Islet of Langerhans (tissue), 1 donor: ENCODE measurements at regions not wholly inside any gene's neighbourhood (a gene's known extent, or its start where the extent isn't known, plus 50 kb on each side); places are given as distances from the start of the nearest gene placed in this dataset.
A peak's percentile ranks its signal among the peaks of the same experiment; 100 is the strongest.
"Not testable (repeated sequence)": the region's sequence is repeated elsewhere in the genome, so short reads cannot be mapped to it uniquely, and the experiment has no call there.

Experiments
- FAIRE-seq: peaks from one replicate; lab custom pipeline; 2011; peaks lifted over from hg19 to GRCh38; lab: Jason Lieb, UNC

GRCh38 chr11:21930408-21930807 lies 262.5 kb upstream of the ANO5 start:
- no peak for FAIRE-seq

DNA sequence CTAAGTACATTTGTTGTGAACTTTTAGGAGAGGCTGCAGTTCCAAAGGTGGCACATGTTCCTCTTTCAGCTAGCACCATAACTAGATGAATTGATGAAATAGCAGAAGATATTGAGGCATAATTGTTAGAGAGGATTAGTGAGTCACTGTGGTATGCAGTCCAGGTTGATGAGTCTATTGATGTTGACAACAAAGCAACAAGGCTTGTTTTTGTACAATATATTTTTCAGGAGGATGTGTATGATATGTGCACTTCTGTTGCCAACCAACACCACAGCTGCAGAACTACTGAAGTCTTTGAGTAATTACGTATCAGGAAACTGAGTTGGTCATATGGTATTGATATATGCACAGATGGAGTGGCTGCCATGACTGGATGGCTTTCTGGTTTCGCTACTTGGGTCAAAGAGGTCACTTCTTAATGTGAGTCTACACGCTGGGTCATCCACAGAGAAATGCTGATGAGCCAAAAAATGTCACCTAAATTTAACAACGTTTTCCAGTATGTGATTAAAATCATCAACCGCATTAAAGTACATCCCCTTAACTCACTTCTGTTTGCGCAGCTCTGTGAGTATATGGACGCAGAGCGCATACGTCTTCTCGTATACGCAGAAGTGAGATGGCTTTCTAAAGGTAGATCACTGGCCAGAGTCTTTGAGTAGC lies 261.3 kb upstream of the ANO5 start:
- FAIRE-seq = no peak

DNA sequence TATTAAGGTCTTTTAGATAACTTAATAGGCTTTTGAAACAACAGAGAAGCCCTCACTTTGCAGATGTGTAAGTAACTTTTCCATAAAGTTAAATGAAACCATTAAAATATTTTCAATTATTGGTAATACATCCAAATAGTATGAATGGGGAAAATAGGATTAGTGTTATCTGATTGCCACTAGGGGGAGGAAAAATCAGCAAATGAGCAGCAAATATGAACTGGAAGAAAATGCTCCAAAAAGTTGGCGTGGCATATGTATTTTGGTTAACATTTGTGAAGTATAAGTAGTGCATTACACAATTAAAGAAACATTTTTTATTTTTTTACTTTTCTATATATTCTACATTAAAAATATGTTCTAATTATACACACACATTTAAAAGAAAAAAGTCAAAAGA lies 259.8 kb upstream of the ANO5 start:
- peak; percentile 36 for FAIRE-seq

- no peak for FAIRE-seq
These were observed 248.3 kb upstream of the ANO5 start for GRCh38 chr11:21944577-21944976.

GRCh38 chr11:21948876-21949275 lies 244.0 kb upstream of the ANO5 start:
- FAIRE-seq = no peak

- FAIRE-seq = no peak
These were observed 243.0 kb upstream of the ANO5 start for GRCh38 chr11:21949763-21950413.

DNA sequence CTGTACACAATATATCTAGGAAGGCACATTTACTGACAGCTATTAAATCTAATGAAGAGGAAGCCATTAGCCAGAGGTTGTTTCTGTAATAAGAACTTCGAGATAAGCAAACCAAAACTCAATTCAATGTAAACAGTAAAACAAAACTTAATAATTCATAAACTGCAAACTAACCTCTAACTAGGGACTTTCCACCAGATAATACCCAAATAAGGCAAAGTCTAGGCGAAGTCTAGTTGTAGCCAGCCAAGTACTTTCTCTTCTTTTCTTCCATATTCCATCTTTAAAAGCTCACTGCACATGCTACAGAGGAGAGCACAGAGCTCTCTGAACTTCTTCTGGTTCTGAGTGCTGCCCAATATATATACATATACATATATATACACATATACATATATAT lies 229.9 kb upstream of the ANO5 start:
- FAIRE-seq = no peak

GRCh38 chr11:21965221-21965620 lies 227.7 kb upstream of the ANO5 start:
- no peak for FAIRE-seq

- no peak for FAIRE-seq
These were observed 224.2 kb upstream of the ANO5 start for GRCh38 chr11:21968702-21969101.

- no peak for FAIRE-seq
These were observed 223.0 kb upstream of the ANO5 start for GRCh38 chr11:21969841-21970240.

DNA sequence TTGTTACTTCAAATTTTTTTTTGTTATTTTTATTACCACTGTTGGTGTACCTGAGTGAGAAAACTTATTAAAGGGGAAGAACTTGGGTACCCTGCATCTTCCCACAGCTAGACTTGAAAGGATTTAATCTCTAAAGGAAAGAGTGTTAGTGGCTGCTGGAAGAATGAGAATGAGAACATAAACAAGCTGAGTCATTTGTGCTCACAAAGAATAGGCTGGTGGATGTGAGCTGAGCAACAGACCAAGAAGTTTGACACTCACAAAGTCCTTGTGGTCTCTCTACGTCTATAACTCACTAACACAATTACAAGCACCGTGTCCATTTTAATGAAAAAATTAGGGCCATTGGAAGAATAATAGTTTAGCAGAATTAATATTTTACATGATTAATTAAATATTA lies 217.6 kb upstream of the ANO5 start:
- no peak for FAIRE-seq

DNA sequence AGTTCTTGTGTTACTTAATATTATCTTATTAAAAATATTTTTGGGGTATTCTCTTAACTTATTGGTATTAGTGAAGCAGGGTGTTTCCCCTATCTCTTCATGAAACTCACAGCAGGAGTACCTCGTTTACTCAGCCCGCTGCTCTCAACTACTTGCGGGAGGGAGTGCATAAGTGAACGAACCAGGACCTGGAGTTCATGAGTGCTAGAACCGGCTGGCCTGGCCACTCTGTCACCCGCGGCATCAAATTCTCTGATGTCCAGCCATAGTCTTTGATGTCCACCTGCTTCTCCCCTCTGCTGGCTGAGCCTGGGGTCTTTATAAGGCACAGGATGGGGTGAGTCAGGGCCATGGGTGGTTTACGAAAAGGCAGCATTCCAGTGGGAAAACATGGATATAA lies 216.7 kb upstream of the ANO5 start:
- no peak for FAIRE-seq

DNA sequence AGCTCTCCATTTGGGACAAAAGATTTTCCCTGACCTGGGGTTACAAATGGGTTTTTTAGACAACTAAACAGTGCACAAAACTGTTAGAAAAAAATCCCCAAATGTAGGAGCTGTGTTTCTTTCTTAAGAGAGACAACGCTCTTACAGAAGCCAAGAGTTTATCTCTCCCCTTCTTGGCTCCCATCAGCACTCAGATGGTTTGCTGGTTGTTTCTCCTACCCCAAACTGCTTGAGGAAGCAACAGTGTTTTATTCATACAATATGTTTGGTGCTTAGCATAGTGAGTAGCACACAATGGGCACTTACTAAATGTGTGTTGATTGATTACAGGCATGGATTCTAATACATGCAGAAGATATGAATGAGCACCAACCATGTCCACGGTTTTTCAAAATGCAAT lies 209.5 kb upstream of the ANO5 start:
- FAIRE-seq = no peak

DNA sequence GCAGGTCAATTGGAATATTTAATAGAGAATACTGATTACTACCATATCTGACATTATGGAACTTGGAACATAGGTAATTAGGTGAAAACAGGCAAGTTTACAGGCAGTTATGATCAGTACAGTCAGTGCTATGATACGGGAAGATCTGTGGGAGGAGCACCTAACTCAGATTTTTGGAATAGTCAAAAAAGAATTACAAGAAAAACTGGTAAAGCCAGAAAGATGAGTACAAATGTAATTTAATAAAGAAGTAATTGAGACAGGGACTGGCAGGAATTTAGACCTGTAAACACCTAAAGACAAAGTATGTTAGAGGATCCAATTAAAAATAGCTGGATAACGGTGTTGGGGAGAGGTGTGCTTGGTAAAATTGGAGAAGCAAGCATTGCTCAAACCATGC lies 206.5 kb upstream of the ANO5 start:
- no peak for FAIRE-seq

GRCh38 chr11:21987261-21987660 lies 205.6 kb upstream of the ANO5 start:
- no peak for FAIRE-seq

DNA sequence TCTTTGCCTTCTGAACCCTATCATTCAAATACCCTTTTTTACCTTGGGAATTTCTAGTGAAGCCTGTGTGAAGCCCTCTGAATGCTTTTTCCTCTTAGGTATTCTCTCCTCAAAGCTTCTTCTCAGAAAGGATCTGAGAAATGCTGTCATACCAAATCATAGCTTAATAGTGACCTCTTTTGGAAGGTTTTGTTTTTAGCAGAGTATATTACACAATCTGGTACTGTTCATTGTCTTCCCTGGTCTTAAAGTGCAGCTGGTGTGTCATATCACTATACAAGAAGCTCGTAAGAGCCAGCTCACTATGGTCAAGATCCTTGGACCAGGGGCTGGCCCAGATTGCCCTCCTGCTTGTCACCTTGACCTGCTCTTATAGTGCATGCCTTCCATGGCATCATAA lies 204.4 kb upstream of the ANO5 start:
- peak; percentile 5 for FAIRE-seq

- FAIRE-seq = not testable (repeated sequence)
These were observed 191.1 kb upstream of the ANO5 start for GRCh38 chr11:22001803-22002202.

DNA sequence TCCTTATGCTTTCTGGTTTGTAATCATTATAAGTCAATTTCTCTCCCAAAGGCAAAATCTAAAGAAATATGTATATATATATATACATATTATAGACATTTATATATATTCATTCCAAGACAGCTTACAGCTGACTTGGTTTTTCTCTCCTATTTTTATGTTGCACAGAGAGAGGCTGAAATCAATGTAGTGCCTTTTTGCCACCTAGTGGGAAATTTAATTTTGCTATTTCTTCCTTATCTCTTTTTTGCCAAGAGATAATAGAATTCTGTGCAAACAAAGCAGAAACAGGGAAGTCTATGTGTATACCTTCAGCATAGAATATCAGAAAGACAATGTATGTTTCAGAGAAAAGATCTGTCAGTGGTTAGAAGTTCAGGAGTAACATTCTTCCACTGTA lies 186.0 kb upstream of the ANO5 start:
- FAIRE-seq = no peak

DNA sequence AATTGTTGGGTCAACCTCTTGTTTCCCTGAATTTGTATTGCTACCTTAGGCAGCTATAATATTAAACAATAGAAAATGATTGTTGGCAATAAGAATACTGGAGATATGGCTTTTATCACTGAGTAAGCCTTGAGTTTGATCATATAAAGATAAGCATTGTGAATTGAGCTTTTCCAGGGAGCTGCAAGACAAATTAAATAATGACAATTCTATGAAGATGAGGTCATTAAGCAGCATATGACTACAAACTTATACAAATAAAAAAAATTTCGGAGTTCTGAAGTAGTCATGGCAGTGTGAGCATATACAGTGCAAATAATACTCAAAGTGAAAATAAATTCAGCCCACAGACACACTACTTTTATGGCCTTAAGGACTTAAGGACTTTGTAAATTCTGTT lies 161.1 kb upstream of the ANO5 start:
- no peak for FAIRE-seq

GRCh38 chr11:22037505-22037904 lies 155.4 kb upstream of the ANO5 start:
- no peak for FAIRE-seq

DNA sequence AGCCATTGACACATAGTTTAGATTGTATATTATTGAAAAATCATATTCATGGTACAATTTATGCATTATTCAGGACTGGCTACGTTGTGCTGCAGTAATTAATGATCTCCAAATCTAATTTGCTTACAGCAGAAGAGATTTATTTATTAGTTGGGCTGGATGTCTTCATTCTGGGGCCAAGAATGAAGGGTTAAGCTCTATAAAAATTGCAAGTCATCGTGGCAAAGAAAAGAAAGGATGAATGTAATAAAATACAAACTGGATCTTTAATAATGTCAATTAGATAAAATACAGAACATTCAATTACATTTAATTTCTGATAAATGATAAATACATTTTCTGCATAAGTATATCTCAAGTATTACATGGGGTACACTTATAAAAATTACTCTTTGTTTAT lies 151.8 kb upstream of the ANO5 start:
- no peak for FAIRE-seq

DNA sequence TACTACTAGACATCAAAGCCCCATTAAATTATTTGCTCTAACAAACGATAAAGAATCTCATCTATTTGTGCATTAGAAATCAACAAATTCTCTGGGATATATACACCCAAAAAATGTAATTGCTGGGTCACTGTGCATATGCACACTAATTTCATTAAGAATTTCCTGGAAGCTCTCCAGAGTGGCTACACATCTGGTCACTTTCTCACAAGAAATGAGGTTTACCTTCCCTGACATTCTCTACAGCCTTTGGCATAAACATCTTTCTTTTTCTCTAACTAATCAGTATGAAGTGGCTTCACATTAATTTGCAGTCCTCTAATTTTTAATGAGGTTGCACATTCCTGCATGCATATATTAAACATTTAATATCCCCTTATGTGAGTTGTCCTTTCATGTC lies 150.8 kb upstream of the ANO5 start:
- FAIRE-seq = no peak

DNA sequence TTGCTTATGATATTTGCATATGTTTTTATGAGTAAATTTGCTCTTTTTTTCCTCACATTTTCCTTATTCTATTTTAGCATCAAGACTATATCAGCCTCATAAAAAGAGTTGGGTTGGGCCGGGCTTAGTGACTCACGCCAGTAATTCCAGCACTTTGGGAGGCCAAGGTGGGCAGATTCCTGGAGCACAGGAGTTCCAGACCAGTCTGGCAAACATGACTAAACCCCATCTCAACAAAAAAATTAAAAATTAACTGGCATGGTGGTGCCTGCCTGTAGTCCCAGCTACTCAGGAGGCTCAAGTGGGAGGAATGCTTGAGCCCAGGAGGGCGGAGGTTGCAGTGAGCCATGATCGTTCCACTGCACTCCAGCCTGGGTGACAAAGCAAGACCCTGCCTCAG lies 148.8 kb upstream of the ANO5 start:
- no peak for FAIRE-seq

GRCh38 chr11:22049276-22049675 lies 143.6 kb upstream of the ANO5 start:
- no peak for FAIRE-seq

DNA sequence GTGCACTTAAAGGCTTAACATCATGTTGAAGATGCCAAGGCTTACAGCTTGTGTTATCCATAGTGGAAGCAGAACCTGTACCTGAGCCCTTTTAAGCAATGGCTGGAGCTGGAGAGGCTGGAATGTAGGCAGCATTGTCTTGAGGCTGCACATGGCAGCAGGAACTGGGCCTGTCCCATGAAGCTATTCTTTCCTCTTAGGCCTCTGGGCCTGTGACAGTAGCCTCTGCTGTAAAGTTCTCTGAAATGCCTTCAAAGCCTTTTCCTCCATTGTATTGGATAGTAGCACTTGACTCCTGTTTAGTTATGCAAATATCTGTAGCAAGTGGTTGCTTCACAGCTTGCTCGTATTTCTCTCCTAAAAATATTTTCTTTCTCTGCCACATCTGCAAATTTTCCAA lies 127.4 kb upstream of the ANO5 start:
- no peak for FAIRE-seq
